Upper lobe of left lung (tissue), 6 donors: ENCODE measurements at regions not wholly inside any gene's neighbourhood (a gene's known extent, or its start where the extent isn't known, plus 50 kb on each side); places are given as distances from the start of the nearest gene placed in this dataset.

ENCODE experiments used
- ATAC-seq, 2 donors: fragments of 200-7000 bp; cut with Tn5 transposase; one replicate each; pipeline ENCODE4 v1.9.1; 2022; ENCODE audit warnings: mild to moderate bottlenecking in 2 of 2, moderate library complexity in 2 of 2; ENCODE audit not compliant: low FRiP score in 2 of 2
- DNase-seq, 2 donors: peaks; one replicate each; pipeline ENCODE4 v3.0.0-alpha.2; 2019 to 2020
- H3K27ac ChIP-seq, 4 donors: fragments of 200-600 bp; sonication (generic); one replicate each; pipeline ENCODE4 v1.5.1; 2016 to 2019
- H3K27me3 ChIP-seq, 4 donors: fragments of 200-600 bp; sonication (generic); one replicate each; pipeline ENCODE4 v1.5.1; 2017 to 2019
- H3K36me3 ChIP-seq, 4 donors: fragments of 200-600 bp; sonication (generic); one replicate each; pipeline ENCODE4 v1.5.1; 2016 to 2019
- H3K4me1 ChIP-seq, 4 donors: fragments of 200-600 bp; sonication (generic); one replicate each; pipeline ENCODE4 v1.5.1; 2018 to 2019
- H3K4me3 ChIP-seq, 4 donors: fragments of 200-600 bp; sonication (generic); one replicate each; pipeline ENCODE4 v1.5.1; 2017 to 2019; ENCODE audit warnings: mild to moderate bottlenecking in 2 of 4, moderate library complexity in 1 of 4
- H3K9me3 ChIP-seq, 4 donors: fragments of 200-600 bp; sonication (generic); one replicate each; pipeline ENCODE4 v1.5.1; 2018 to 2019
- CTCF ChIP-seq, 6 experiments: fragments of 450-650 bp in 4 of 6; fragments of 200-600 bp in 2 of 6; sonication (generic) in 2 of 6; IDR thresholded peaks; one replicate each; pipeline ENCODE4 v1.5.1; 2016 to 2019; ENCODE audit warnings: antibody characterized with exemption in 6 of 6
- EP300 ChIP-seq, 4 donors: sonication (generic); formaldehyde crosslinking; IDR thresholded peaks; one replicate each; pipeline ENCODE4 v1.5.1; 2017; ENCODE audit warnings: antibody characterized with exemption in 4 of 4, control low read depth in 2 of 4
- POLR2A ChIP-seq, 4 donors: fragments of 450-650 bp; IDR thresholded peaks; one replicate each; pipeline ENCODE4 v1.5.1; 2016 to 2017; ENCODE audit warnings: antibody characterized with exemption in 4 of 4, mild to moderate bottlenecking in 2 of 4
- POLR2AphosphoS5 ChIP-seq, 2 donors: sonication (generic); formaldehyde crosslinking; IDR thresholded peaks; one replicate each; pipeline ENCODE4 v1.5.1; 2017; ENCODE audit warnings: antibody characterized with exemption in 2 of 2
- WGBS, 2 donors: methylation state at CpG; one replicate each; pipeline ENCODE4 v1.1.5; 2017 to 2018; 5-methylcytosine and 5-hydroxymethylcytosine counted together
- donor health status: DM: no; HTN: no; CAD: no; lungs with moderate emphysema.
- donor health status: DM: no; HTN: yes; CAD: no; lungs with severe emphysema.

GRCh38 chr17:79281803-79282202 lies 207.2 kb downstream of the ENGASE start:
- no peaks in the 10 kb centered on the region for H3K9me3 ChIP-seq
- no peaks in the 10 kb centered on the region for H3K27me3 ChIP-seq
- H3K27ac ChIP-seq = no peak overlapping the region
- ATAC-seq (no peak), DNase-seq (no peak)
- H3K4me3 ChIP-seq = no peak overlapping the region
- no peaks in the 10 kb centered on the region for H3K36me3 ChIP-seq
- 46 to 52% methylated on average over 8 of the region's 8 CpGs for WGBS, 2 donors
- TF ChIP-seq EP300 (IDR thresholded peaks at IDR 0.05) (no peak), CTCF (IDR thresholded peaks at IDR 0.05) (no peak), POLR2A (IDR thresholded peaks at IDR 0.05) (no peak), POLR2AphosphoS5 (IDR thresholded peaks at IDR 0.05) (no peak)
- no peaks in the 10 kb centered on the region for H3K4me1 ChIP-seq

DNA sequence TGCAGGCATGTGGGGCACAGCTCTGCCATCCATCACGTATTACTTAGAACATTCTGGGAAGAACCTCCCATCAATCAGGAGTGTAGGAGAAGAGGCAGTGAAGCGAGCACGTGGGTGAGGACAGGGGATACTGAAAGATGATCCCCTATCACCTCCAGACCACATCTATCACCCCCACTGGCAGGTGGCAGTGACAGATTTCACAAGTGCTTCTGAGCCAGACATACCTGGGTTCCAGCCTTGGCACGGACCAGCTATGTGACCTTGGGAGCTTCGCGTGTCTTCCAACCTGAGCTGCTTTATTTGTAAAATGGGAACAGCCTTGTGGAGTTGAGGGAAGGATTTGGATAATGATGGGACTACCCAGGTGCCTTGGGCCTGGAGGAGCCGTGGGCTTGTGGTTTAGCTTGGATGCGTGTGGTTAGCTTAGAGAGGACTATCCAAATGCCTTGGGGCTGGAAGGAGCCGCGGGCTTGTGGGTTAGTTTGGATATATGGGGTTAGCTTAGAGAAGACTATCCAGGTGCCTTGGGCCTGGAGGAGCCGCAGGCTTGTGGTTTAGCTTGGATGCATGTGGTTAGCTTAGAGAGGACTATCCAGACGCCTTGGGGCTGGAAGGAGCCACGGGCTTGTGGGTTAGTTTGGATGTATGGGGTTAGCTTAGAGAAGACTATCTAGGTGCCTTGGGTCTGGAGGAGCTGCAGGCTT lies 206.4 kb downstream of the ENGASE start:
- Histone ChIP-seq H3K36me3 (no peaks in the 10 kb centered on the region), H3K9me3 (no peaks in the 10 kb centered on the region), H3K4me1 (no peaks in the 10 kb centered on the region), H3K4me3 (no peak overlapping the region), H3K27ac (no peak overlapping the region), H3K27me3 (no peaks in the 10 kb centered on the region)
- DNase-seq (no peak), ATAC-seq (no peak)
- TF ChIP-seq CTCF (IDR thresholded peaks at IDR 0.05) (no peak), EP300 (IDR thresholded peaks at IDR 0.05) (no peak), POLR2A (IDR thresholded peaks at IDR 0.05) (no peak)
- 69 to 78% methylated on average over 10 to 13 of the region's 13 CpGs for WGBS, 2 donors

GRCh38 chr17:79280010-79280409 lies 205.4 kb downstream of the ENGASE start:
- no peaks in the 10 kb centered on the region for H3K9me3 ChIP-seq
- no peak overlapping the region for H3K27ac ChIP-seq
- TF ChIP-seq CTCF (IDR thresholded peaks at IDR 0.05) (no peak), POLR2A (IDR thresholded peaks at IDR 0.05) (no peak), POLR2AphosphoS5 (IDR thresholded peaks at IDR 0.05) (no peak), EP300 (IDR thresholded peaks at IDR 0.05) (no peak)
- H3K4me1 ChIP-seq = no peaks in the 10 kb centered on the region
- DNase-seq (no peak), ATAC-seq (no peak)
- no peaks in the 10 kb centered on the region for H3K27me3 ChIP-seq
- no peaks in the 10 kb centered on the region for H3K36me3 ChIP-seq
- H3K4me3 ChIP-seq = no peak overlapping the region
- WGBS, 2 donors = 79 to 84% methylated on average over 8 of the region's 8 CpGs

- no peak for ATAC-seq
- 86 to 90% methylated on average over 11 of the region's 11 CpGs for WGBS, 2 donors
- no peaks in the 10 kb centered on the region for H3K27me3 ChIP-seq
- peak in 1 of 2 donors; percentile 70 for DNase-seq
- no peaks in the 10 kb centered on the region for H3K4me1 ChIP-seq
- H3K4me3 ChIP-seq = no peak overlapping the region
- H3K27ac ChIP-seq = no peak overlapping the region
- TF ChIP-seq EP300 (IDR thresholded peaks at IDR 0.05) = no peak
- TF ChIP-seq POLR2A (IDR thresholded peaks at IDR 0.05) = no peak
- TF ChIP-seq CTCF (IDR thresholded peaks at IDR 0.05) = no peak
- TF ChIP-seq POLR2AphosphoS5 (IDR thresholded peaks at IDR 0.05) = no peak
- H3K36me3 ChIP-seq = no peaks in the 10 kb centered on the region
- H3K9me3 ChIP-seq = no peaks in the 10 kb centered on the region
These were observed 204.7 kb downstream of the ENGASE start for GRCh38 chr17:79279320-79279719.

- Histone ChIP-seq H3K27me3 (no peaks in the 10 kb centered on the region), H3K9me3 (no peaks in the 10 kb centered on the region), H3K27ac (no peak overlapping the region), H3K4me1 (no peaks in the 10 kb centered on the region), H3K4me3 (no peak overlapping the region), H3K36me3 (no peaks in the 10 kb centered on the region)
- 75% methylated on average over 3 of the region's 3 CpGs; no CpG with 5 or more reads in 1 of the 2 donors for WGBS, 2 donors
- DNase-seq = no peak
- no peak for ATAC-seq
- TF ChIP-seq POLR2A (IDR thresholded peaks at IDR 0.05) (no peak), CTCF (IDR thresholded peaks at IDR 0.05) (no peak), POLR2AphosphoS5 (IDR thresholded peaks at IDR 0.05) (no peak), EP300 (IDR thresholded peaks at IDR 0.05) (no peak)
These were observed 202.2 kb downstream of the ENGASE start for GRCh38 chr17:79276821-79277220.
